GM23338 (cell line): ENCODE measurements at regions not wholly inside any gene's neighbourhood (a gene's known extent, or its start where the extent isn't known, plus 50 kb on each side); places are given as distances from the start of the nearest gene placed in this dataset.

Experiments
- ATAC-seq: fragments of 200-7000 bp; cut with Tn5 transposase; 3 replicates; pipeline ENCODE4 v1.9.1; 2020
- DNase-seq: peaks from one replicate; pipeline ENCODE4 v3.0.0-alpha.2; 2015; ENCODE audit warnings: low spot score
- H2AFZ ChIP-seq: fragments of 200-600 bp; sonication (generic); 2 replicates; pipeline ENCODE4 v1.8.0; 2016; ENCODE audit warnings: antibody characterized with exemption, mild to moderate bottlenecking, moderate library complexity
- H3F3A ChIP-seq: fragments of 200-600 bp; sonication (generic); replicated peaks from 2 replicates; pipeline ENCODE4 v1.8.0; 2017; ENCODE audit warnings: antibody characterized with exemption, mixed run types, low read depth
- H3K27ac ChIP-seq: fragments of 200-600 bp; sonication (generic); 2 replicates; pipeline ENCODE4 v1.6.1; 2016; ENCODE audit warnings: low read depth
- H3K27me3 ChIP-seq: fragments of 200-600 bp; sonication (generic); 2 replicates; pipeline ENCODE4 v1.8.0; 2016; ENCODE audit warnings: mild to moderate bottlenecking, mixed run types, moderate library complexity; ENCODE audit not compliant: insufficient read depth
- H3K36me3 ChIP-seq: fragments of 200-600 bp; sonication (generic); 2 replicates; pipeline ENCODE4 v1.8.0; 2016; ENCODE audit warnings: mild to moderate bottlenecking; ENCODE audit not compliant: insufficient read depth
- H3K4me1 ChIP-seq: fragments of 200-600 bp; sonication (generic); 2 replicates; pipeline ENCODE4 v1.8.0; 2016; ENCODE audit warnings: mild to moderate bottlenecking, moderate library complexity; ENCODE audit not compliant: insufficient read depth
- H3K4me2 ChIP-seq: fragments of 200-600 bp; sonication (generic); 2 replicates; pipeline ENCODE4 v1.7.1; 2017; ENCODE audit warnings: mixed run types
- H3K4me3 ChIP-seq: fragments of 200-600 bp; sonication (generic); 2 replicates; pipeline ENCODE4 v1.6.1; 2016; ENCODE audit warnings: mixed run types
- H3K79me2 ChIP-seq: fragments of 200-600 bp; sonication (generic); replicated peaks from 2 replicates; pipeline ENCODE4 v1.8.0; 2017; ENCODE audit warnings: mild to moderate bottlenecking; ENCODE audit not compliant: insufficient read depth
- H3K9me2 ChIP-seq: fragments of 200-600 bp; sonication (generic); 2 replicates; pipeline ENCODE4 v1.8.0; 2017; ENCODE audit not compliant: insufficient read depth
- H4K20me1 ChIP-seq: fragments of 200-600 bp; sonication (generic); replicated peaks from 2 replicates; pipeline ENCODE4 v1.8.0; 2017; ENCODE audit warnings: mild to moderate bottlenecking; ENCODE audit not compliant: insufficient read depth
- H3K27ac Mint-ChIP-seq: 2 replicates; pipeline ENCODE4 v1.8.0; 2020; ENCODE audit warnings: inconsistent platforms, mild to moderate bottlenecking, moderate library complexity, mixed read lengths
- H3K27me3 Mint-ChIP-seq: 3 replicates; pipeline ENCODE4 v1.8.0; 2022; ENCODE audit warnings: low read depth, mild to moderate bottlenecking, moderate library complexity, mixed read lengths, inconsistent platforms; ENCODE audit not compliant: insufficient read depth, poor library complexity
- H3K36me3 Mint-ChIP-seq: 3 replicates; pipeline ENCODE4 v1.8.0; 2021; ENCODE audit warnings: low read depth, mild to moderate bottlenecking, inconsistent platforms, moderate library complexity, mixed read lengths
- H3K4me1 Mint-ChIP-seq: 3 replicates; pipeline ENCODE4 v1.8.0; 2020; ENCODE audit warnings: mild to moderate bottlenecking, inconsistent platforms, mixed read lengths
- H3K4me3 Mint-ChIP-seq: 3 replicates; pipeline ENCODE4 v1.8.0; 2021; ENCODE audit warnings: moderate library complexity, mild to moderate bottlenecking, inconsistent platforms, mixed read lengths
- H3K9me3 Mint-ChIP-seq: 3 replicates; pipeline ENCODE4 v1.8.0; 2020; ENCODE audit warnings: moderate library complexity, mild to moderate bottlenecking, inconsistent platforms, mixed read lengths
- CREB1 ChIP-seq: fragments of 250-450 bp; sonication (Bioruptor Pico); IDR thresholded peaks from 2 replicates; pipeline ENCODE4 v1.5.0; 2020; ENCODE audit warnings: low read depth, mild to moderate bottlenecking, moderate library complexity
- CTCF ChIP-seq, 2 experiments: fragments of 200-600 bp in 1 of 2; sonication (generic) in 1 of 2; conservative IDR thresholded peaks; 2 replicates each; pipeline versions ENCODE4 v1.5.1 to v1.6.1; 2016 to 2017; ENCODE audit warnings: antibody characterized with exemption in 2 of 2, low read depth in 2 of 2, mild to moderate bottlenecking in 2 of 2, moderate library complexity in 1 of 2
- EZH2 ChIP-seq: fragments of 200-600 bp; sonication (generic); IDR thresholded peaks from one replicate; pipeline ENCODE4 v1.8.0; 2017; ENCODE audit warnings: antibody characterized with exemption, mild to moderate bottlenecking, low read depth; ENCODE audit not compliant: unreplicated experiment
- JUNB ChIP-seq: IDR thresholded peaks from one replicate; pipeline ENCODE4 v1.6.1; 2016; ENCODE audit warnings: antibody characterized with exemption; ENCODE audit not compliant: unreplicated experiment
- NANOG ChIP-seq: IDR thresholded peaks from 2 replicates; pipeline ENCODE4 v1.6.1; 2016; ENCODE audit warnings: antibody characterized with exemption, borderline replicate concordance
- POLR2AphosphoS5 ChIP-seq: IDR thresholded peaks from 2 replicates; pipeline ENCODE4 v1.6.1; 2016; ENCODE audit warnings: antibody characterized with exemption, low read depth
- STAT1 ChIP-seq: IDR thresholded peaks from one replicate; pipeline ENCODE4 v1.6.1; 2016; ENCODE audit warnings: antibody characterized with exemption; ENCODE audit not compliant: unreplicated experiment
- ZNF114 ChIP-seq: fragments of 250-450 bp; sonication (Bioruptor Pico); IDR thresholded peaks from 2 replicates; pipeline ENCODE4 v1.5.0; 2020; ENCODE audit warnings: mild to moderate bottlenecking, moderate library complexity
- ZNF331 ChIP-seq: fragments of 250-450 bp; sonication (Bioruptor Pico); IDR thresholded peaks from 2 replicates; pipeline ENCODE4 v1.5.0; 2020; ENCODE audit warnings: low read depth, mild to moderate bottlenecking, moderate library complexity
- ZNF462 ChIP-seq: fragments of 250-450 bp; sonication (Bioruptor Pico); IDR thresholded peaks from 2 replicates; pipeline ENCODE4 v1.5.0; 2020; ENCODE audit warnings: mild to moderate bottlenecking, moderate library complexity
- TF ChIP-seq, protein P1 (sequence below): IDR thresholded peaks from 2 replicates; pipeline ENCODE4 v1.6.1; 2016; ENCODE audit warnings: antibody characterized with exemption

GRCh38 chr1:79738101-79738500 lies 731.6 kb upstream of the ADGRL4 start (continued):
- TF ChIP-seq ZNF462 (CRISPR knock-in tag) = no peak
- no peak for TF ChIP-seq CTCF (conservative IDR thresholded peaks at IDR 0.05; ENCODE audit: low read depth in 2 of 2)
- TF ChIP-seq CREB1 = no peak

GRCh38 chr1:79737193-79737592 lies 730.7 kb upstream of the ADGRL4 start:
- no peak for ATAC-seq
- Mint-ChIP-seq H3K4me3 (no peak overlapping the region), H3K4me1 (no peaks in the 10 kb centered on the region), H3K27ac (no peak overlapping the region), H3K36me3 (peaks cover 9% of the 10 kb centered on the region; the same call in 2 of the 3 replicates), H3K9me3 (peaks cover 8% of the 10 kb centered on the region; the same call in 2 of the 3 replicates), H3K27me3 (no peaks in the 10 kb centered on the region)
- no peak overlapping the region for H3K4me2 ChIP-seq
- no peak overlapping the region for H3K4me3 ChIP-seq
- no peaks in the 10 kb centered on the region for H3K79me2 ChIP-seq
- H3K36me3 ChIP-seq = no peaks in the 10 kb centered on the region
- DNase-seq = no peak
- no peaks in the 10 kb centered on the region for H3K27me3 ChIP-seq
- H3K4me1 ChIP-seq = no peaks in the 10 kb centered on the region
- no peaks in the 10 kb centered on the region for H3F3A ChIP-seq
- H3K27ac ChIP-seq = no peak overlapping the region
- H2AFZ ChIP-seq = no peak overlapping the region
- no peaks in the 10 kb centered on the region for H3K9me2 ChIP-seq
- H4K20me1 ChIP-seq = no peaks in the 10 kb centered on the region
- TF ChIP-seq ZNF331 (CRISPR knock-in tag) (no peak), ZNF114 (no peak), NANOG (no peak), CTCF (conservative IDR thresholded peaks at IDR 0.05; ENCODE audit: low read depth in 2 of 2) (no peak), EZH2 (no peak), POLR2AphosphoS5 (no peak), JUNB (no peak), STAT1 (no peak)
- TF ChIP-seq, protein P1, sequence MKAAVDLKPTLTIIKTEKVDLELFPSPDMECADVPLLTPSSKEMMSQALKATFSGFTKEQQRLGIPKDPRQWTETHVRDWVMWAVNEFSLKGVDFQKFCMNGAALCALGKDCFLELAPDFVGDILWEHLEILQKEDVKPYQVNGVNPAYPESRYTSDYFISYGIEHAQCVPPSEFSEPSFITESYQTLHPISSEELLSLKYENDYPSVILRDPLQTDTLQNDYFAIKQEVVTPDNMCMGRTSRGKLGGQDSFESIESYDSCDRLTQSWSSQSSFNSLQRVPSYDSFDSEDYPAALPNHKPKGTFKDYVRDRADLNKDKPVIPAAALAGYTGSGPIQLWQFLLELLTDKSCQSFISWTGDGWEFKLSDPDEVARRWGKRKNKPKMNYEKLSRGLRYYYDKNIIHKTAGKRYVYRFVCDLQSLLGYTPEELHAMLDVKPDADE = no peak
